A172 (cell line): ENCODE measurements at regions not wholly inside any gene's neighbourhood (a gene's known extent, or its start where the extent isn't known, plus 50 kb on each side); places are given as distances from the start of the nearest gene placed in this dataset.
"Not testable (repeated sequence)": the region's sequence is repeated elsewhere in the genome, so short reads cannot be mapped to it uniquely, and the experiment has no call there.

ENCODE experiments used
- DNase-seq: peaks from one replicate; pipeline ENCODE4 v3.0.0-alpha.2; 2015; ENCODE audit warnings: low spot score

DNA sequence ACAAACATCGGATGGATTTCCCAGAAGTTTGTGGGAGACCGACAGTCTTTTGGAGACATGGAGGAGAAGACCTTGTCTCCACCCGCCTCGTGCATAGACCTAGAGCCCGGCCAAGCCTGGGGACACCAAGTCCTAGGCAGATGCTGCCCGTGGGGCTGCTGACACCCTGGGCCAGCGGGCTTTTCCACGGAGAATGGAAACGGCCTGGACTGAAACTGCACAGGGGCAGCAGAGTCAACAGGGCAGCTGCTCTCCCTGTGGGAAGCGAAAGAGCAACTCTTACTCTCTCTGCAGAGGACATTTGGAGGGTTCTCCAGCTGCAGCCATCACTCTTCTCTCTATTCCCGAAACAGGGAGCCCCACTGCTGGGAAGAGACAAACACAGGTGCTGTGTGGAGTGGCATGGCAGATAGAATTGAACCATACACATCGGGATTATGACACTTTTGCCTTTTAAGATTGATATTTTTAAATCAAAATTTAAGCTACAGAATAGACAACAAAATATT is 401.2 kb downstream of the THBS2 start:
- DNase-seq: no peak

DNA sequence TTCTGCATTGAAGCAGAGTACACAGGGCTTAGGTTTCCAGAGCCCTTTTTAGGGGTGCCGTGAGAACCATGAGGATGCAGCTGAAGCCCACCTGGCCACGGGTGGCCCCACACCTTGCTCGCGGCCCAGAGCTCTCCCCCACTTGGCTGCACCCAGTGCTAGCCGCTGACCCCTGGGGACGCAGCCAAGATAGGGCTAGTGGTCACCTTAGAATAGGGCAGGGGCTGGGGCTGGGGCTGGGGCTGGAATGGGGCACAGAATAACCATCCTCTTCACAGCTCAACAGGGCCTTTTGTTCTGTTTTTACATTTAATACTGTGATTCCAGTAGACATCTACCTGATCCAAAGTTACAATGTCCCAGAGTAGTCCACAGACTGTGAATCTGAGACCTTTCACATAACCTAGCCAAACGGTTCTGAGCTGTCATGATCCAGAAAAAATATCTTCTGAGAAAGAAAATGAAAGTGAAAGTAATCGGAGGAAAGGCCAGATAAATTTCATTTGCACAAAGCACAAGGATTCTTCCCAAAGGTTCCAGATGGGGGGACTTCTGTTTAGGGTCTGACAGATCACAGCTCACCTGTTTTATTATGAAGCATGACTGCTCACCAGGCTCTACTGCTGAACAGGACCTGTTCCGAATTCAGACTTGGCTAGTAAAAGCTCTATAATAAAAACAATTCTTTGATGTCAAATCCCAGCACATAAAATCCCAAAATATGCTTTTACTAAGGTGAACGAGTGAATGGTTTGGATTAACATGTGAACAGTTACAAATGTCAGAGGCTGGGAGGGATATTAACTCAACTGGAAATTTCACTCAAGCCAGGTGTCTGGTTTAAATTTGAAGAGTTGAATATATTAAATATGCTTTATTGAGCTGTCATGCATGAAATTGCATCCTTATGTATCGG is 401.9 kb downstream of the THBS2 start:
- DNase-seq: no peak

DNA sequence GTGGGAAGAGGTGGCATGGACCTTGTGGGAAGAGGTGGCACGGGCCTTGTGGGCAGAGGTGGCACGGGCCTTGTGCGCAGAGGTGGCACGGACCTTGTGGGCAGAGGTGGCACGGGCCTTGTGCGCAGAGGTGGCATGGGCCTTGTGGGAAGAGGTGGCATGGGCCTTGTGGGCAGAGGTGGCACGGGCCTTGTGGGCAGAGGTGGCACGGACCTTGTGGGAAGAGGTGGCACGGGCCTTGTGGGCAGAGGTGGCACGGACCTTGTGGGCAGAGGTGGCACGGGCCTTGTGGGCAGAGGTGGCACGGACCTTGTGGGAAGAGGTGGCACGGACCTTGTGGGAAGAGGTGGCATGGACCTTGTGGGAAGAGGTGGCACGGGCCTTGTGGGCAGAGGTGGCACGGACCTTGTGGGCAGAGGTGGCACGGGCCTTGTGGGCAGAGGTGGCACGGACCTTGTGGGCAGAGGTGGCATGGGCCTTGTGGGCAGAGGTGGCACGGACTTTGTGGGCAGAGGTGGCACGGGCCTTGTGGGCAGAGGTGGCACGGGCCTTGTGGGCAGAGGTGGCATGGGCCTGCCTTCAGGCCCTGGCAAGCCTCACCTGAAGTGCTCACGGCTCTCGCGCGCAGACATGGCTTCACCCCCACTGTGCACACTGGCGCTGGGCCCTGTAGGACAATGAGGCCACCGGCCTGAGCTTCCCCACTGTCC is 403.5 kb downstream of the THBS2 start:
- DNase-seq: not testable (repeated sequence)

DNA sequence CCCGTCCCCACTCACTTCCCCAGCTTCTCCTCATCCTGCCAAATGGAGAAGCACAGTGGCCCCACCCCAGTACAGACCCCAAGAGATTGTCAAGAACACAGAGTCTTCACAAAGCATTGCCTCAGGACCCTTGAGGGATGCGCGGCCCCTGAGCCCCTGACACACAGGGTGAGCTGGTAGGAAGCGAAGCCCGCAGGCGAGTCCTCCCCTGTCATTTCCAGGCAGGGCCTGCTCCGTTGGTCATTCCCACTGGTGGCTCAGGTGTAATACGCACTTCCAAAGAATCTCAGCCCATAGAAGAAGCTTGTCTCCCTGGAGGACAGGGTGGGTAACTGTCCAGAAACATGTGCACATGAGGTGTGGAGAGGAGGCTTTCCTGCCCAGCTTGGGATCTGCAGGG is 404.2 kb downstream of the THBS2 start:
- DNase-seq: no peak

DNA sequence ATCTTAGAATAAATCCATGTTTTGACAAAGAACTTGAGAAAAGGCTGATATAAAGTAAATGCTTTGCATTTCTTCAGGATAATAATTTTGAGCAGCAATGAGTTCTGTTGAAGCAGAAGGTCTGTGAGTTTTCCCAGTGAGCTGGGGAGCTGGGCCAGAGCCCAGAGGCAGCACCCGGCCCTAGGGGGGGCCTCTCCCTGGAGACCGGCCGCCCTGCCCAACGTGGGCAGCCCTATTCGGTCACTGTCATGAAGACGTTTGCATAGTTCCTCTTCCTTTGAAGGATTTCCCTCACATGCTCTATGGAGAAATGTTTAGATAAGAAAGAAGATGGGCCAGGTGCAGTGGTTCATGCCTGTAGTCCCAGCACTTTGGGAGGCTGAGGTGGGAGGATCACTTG is 404.8 kb downstream of the THBS2 start:
- no peak for DNase-seq

DNA sequence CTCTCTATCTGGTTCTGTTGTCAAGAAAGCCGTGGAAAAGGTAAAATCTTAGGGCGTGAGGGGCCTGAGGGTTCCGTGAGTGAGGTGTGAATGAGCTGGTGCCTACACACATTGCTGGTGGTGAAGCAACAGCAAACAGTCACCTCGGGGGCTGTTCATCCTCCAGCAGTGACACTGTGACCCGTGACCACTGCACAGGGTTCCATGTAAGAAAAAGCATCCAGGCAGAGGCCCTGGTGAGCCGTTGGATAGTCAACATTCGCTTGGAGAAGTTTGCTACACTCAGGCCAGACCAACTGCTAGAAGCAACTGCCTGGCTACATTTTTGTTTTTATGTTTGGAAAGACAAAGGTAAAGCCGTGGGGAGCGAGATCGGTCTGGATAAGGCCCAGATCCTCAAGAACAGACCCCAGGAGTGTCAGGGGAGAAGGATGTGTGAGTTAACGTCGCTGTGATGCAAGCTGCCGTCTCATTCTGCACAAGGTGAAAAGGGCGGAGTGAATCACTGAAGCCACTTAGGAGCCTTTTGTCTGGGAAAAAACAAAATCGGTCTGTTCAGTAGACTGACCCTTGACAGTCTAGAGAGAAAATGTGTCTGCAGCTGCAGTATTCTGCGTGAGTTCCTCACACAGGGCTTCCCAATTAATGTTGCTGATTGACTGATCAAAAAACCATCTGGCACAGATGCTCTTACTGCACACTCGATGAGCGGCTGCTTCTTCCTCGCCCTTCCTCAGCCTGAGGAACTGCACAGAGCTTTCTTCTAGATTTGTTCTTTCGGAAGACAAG is 404.0 kb downstream of the SMOC2 start:
- no peak for DNase-seq

DNA sequence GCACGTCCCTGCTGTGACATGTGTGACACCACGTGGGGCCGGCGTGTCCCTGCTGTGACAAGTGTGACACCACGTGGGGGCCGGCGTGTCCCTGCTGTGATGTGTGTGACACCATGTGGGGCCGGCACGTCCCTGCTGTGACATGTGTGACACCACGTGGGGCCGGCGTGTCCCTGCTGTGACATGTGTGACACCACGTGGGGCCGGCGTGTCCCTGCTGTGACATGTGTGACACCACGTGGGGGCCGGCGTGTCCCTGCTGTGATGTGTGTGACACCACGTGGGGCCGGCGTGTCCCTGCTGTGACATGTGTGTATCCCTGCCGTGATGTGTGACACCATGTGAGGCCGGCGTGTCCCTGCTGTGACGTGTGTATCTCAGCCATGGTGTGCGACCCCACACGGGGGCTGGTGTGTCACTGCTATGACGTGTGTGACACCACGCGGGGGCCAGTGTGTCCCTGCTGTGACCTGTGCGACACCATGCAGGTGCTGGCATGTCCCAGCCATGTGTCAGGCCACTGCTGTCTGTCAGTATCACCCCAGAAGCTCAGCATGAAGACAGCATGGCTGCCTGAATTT is 401.7 kb downstream of the SMOC2 start:
- DNase-seq: not testable (repeated sequence)

DNA sequence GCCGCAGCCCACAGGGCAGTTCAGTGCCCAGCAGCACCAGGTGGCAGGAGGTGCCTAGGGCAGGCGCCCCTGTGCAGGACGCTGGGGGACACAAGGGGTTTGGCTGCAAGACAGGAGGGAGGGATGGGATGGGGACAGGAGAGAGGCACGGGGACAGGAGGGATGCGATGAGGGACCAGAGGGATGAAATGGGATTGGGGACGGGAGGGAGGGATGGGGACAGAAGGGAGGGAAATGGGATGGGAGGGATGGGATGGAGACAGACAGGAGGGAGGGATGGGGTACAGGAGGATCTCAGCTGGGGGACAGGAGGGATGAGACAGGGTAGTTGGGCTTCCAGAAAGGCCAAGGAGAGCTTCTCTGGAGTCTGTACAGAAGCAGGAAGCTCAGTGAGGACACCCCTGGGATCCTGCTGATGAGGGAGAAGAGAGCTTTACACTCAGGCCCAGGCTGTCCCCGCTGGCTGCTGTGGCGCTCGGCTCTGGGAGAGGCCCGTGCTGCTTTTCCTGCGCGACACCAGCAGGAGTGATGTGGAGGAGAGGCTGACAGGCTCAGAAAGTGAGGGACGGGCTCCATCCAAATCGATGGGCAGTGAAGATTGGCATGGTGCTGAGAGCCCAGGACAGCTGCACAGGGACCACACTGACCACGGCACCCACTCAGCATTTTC is 400.8 kb downstream of the SMOC2 start:
- no peak for DNase-seq

DNA sequence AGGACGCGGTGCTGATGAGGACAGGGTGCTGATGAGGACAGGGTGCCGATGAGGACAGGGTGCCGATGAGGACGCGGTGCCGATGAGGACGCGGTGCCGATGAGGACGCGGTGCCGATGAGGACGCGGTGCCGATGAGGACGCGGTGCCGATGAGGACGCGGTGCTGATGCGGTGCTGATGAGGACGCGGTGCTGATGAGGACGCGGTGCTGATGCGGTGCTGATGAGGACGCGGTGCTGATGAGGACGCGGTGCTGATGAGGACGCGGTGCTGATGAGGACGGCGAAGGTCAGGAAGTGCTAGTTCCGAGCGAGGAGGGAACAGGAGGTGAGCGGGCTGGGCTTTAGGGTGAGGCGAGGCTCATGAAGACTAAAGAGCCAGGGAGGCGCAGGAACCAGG is 399.9 kb downstream of the SMOC2 start:
- not testable (repeated sequence) for DNase-seq

DNA sequence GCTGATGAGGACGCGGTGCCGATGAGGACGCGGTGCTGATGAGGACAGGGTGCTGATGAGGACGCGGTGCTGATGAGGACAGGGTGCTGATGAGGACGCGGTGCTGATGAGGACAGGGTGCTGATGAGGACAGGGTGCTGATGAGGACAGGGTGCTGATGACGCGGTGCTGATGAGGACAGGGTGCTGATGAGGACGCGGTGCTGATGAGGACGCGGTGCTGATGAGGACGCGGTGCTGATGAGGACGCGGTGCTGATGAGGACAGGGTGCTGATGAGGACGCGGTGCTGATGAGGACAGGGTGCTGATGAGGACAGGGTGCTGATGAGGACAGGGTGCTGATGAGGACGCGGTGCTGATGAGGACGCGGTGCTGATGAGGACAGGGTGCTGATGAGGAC is 399.3 kb downstream of the SMOC2 start:
- not testable (repeated sequence) for DNase-seq

DNA sequence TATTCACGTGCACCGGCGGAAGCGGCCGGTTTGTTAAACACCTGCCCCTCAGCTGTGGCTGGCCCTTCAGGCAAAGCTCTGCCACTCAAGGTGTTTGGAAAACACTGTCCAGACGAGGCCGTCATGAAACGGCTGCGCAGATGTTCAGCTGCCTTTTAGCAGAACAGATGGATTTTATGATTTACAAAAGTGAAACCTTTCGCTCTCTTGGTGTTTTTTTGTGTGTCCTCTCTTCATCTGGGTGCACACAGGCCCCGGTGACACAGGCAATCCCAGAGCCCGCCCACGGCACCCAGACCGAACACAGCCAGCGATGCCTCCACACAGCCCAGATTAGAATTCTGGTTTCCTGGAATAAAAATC is 397.0 kb downstream of the SMOC2 start:
- no peak for DNase-seq

DNA sequence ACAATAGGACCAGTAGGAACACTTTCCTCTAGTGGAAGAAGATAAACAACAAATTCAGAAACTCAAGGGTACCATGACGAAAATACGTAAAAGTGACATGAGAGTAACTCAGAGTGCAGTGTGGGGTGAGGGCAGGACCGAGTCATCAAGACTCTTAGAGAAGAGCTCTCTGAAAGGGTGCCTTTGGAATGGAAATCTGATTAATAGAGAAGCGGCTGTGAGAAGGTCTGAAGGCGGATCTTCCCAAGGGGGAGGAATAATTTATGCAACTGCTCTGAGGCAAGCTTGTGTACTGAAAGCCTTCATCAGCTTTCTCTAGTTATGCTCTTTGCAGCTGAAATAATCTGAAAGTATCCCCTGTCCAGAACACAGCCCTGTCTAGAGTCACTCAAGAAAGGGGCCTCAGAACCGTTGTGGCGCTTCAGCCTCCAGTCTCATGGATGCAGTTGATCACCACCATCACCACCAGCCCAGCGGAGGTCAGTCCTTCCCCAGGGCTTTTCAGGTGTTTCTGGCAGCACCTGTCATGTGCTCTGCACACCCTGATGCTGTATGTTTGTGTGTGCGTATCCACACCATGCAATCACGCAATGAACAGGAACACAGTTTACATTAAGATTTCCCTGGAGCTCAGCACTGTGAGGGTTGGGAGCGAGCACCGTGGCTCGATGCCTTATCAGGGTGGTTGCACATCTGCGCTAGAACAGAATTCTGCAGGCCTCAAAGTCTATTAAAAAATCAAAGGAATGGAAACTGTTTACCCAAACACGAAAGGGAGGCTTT is 396.5 kb downstream of the SMOC2 start:
- DNase-seq: no peak

DNA sequence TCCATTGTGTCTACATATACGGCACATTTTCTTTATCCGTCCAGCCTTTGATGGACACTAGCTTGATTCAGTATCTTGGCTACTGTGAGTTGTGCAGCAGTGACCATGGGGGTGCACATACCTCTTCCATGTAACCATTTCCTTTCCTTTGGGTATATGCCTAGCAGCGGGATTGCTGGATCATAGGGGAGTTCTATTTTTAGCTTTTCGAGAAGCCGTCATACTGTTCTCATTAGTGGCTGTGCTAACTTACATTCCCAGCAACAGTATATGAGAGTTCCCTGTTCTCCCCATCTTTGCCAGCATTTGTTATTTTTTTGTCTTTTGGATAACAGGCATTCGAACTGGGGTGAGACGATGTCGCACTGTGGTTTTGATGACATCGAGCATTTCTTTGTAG is 395.0 kb downstream of the SMOC2 start:
- DNase-seq: no peak

DNA sequence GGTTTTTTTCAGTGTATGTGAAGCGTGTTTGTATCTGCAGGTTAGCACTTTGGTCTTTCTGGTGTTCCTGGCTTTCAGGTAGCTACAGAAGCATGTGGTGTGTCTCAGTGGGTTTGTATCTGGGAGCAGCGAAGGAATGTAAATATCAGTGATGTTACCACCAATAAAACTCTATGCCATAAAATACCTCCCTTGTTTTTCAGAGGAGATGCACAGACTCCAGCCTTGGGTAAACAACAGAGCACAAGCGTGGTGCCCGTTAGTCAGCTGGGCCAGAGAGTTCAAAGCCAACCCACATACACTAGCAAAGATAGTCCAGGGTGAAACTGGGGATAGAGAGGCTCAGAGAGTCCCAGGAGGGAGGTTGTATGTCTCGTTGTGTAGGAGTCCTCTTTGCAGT is 393.8 kb downstream of the SMOC2 start:
- no peak for DNase-seq

DNA sequence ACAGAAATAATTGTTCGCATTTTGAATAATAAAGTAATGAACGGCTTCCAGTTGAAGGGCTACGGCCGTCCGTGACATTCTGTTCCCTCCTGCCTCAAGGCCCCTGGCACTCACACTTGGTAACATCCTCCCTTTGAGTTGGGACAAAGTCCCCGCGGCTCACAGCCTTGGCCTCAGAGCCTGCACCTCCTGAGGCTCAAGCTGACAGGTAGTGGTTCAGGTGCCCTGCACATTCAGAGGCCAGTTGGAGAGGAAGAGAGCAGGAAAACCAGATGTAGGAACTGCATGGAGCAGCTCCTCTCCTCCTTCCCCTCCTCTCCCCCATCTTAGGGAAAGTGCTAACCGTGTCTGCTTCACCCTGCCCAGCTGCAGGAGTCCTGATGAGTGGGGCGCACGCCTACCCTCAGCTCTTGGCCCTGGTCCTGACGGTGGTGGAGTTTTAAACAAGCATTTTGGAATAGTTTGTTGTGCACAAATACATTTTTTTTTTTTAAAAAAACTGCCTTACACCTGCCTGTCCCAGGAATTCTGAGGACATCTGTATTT is 393.1 kb downstream of the SMOC2 start:
- no peak for DNase-seq

DNA sequence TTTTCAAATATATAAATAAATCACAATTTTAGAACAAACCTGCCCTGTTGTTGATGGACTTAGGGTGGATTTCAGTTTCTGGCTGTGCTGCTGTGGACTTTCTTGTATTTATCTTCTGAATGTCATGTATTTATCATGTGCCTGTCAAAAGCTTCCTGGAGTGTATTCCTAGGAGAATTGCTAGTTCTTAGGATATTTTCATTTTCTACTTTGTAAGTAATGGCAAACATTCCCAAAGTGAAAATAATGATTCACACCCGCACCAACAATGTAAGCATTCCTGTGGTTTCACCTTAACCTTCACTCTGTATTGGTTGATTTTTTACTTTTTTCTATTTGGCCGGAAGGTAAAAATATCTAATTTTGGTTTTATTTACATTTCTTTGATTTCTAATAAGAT is 387.8 kb downstream of the SMOC2 start:
- DNase-seq: peak; percentile 43

DNA sequence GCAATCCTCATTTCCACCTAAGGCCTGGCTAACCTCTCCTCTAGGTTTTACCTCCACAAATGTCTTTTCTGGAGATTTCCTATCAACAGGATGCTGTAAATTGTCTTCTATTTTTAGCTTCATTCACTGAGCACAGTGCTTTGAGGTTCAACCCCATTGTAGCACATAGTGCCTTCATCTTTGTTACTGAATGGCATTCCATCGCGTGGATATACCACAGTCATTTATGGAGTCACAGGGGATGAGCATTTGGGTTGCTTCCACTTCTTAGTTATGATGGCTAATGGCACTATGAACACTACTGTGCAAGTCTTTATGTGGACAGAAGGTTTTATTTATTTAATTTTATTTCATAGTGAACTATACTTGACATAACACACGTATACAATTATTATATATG is 387.1 kb downstream of the SMOC2 start:
- no peak for DNase-seq

DNA sequence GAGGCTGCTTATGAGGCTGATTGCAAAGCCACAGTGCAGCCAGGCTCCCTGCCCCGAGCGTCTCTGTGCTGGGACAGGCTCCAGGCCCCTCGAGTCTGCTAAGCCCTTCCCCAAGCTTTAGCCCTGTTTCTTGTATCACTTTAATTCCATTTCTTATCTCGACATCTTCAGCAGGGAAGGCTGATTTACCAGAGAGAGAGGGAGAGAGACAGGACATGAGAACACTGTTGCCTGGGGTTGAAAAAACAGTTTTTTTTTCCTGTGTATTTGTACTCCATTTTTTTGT is 386.5 kb downstream of the SMOC2 start:
- DNase-seq: no peak

DNA sequence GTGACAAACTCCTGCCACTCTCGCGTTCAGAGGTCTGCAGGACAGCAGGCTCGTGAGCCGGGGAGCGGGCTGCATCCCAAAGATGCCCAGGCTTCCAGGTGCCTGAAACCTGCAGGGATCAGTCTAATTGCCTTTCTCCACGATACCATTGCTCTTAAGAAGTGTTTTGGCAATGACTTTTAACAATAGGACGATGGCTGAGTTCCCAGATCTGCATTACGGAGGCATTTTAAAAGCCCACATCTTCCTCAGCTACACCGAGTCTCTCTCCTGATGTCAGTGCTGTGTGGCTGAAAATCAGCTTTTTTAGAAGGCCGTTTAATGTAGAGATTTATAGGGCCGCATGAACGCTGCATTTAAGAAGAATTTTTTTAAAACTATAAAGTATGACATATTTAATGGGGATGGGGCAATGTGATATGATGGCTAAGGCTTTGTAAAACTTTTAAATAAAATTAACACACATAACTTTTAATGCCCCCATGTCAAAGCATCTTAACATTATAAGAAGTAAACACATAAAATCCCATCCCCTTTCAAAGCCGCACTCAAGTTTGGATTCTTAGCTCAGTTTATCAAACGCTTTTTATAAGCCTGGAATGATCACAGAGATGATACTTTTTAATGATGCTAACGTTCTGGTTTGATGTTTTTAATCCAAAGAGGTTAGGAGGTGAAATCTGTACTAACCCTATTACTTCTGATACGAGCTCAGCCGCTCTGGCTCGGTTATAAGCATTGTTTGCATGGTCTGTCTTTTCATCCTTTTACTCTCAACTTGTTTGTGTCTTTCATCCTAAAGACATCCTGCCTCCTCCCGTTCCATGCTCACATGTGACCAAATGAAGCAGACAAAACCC is 386.0 kb downstream of the SMOC2 start:
- DNase-seq: no peak

DNA sequence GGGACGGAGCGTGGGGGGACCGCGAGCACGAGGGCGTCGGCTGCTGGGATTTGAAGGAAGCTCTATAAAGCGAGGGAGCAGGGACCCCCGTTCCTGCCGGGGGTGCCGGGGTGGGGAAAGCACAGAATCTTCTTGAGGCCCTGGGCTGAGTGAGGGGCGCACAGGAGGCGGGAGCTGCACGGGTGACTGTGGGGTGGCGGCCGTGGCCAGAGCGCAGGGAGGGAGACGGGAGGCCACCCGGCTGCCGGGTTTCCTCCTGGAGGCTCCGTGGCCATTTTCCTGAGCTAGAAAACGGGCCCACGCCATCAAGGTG is 385.1 kb downstream of the SMOC2 start:
- no peak for DNase-seq
